NB4 (cell line): ENCODE measurements at regions not wholly inside any gene's neighbourhood (a gene's known extent, or its start where the extent isn't known, plus 50 kb on each side); places are given as distances from the start of the nearest gene placed in this dataset.

ENCODE experiments used
- DNase-seq: peaks from one replicate; pipeline ENCODE4 v3.0.0; 2010; ENCODE audit warnings: low read depth
- H3K4me3 ChIP-seq: one replicate; pipeline ENCODE4 v1.5.1; 2011; ENCODE audit warnings: mild to moderate bottlenecking, low read depth, low read length, moderate library complexity
- MYC ChIP-seq: IDR thresholded peaks from 2 replicates; pipeline ENCODE4 v1.6.1; 2011; ENCODE audit warnings: low read depth, low read length
- POLR2A ChIP-seq: IDR thresholded peaks from 2 replicates; pipeline ENCODE4 v1.6.1; 2011; ENCODE audit warnings: mild to moderate bottlenecking; ENCODE audit not compliant: insufficient read length; ENCODE audit errors: extremely low read depth
- TF ChIP-seq, protein P1 (sequence below): IDR thresholded peaks from one replicate; pipeline ENCODE4 v1.5.1; 2012; ENCODE audit warnings: low read depth, low read length
- TF ChIP-seq, protein P2 (sequence below): IDR thresholded peaks from 2 replicates; pipeline ENCODE4 v1.6.1; 2011; ENCODE audit warnings: low read depth, low read length

DNA sequence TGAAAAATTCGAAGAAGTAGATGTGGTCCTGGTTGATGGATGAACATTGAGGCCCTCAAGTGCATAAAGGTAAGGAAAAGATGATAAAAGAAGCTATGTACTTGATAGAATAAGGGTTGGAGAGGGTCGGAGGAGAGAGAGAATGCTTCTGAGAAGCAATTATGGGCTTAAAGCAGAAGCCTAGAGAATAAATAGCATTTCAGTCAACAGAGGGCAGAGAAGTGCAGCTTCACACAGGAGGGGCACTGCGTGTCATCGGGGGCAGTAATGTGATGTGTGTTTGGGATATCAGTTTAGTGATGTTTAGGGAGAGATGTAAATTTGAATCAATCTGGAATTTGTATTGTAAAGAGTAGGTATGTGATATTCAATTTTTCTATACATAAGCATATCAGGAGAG, 334.5 kb downstream of the PIK3C3 start:
- DNase-seq: no peak
- H3K4me3 ChIP-seq: no peak overlapping the region
- TF ChIP-seq POLR2A (no peak), MYC (no peak)
- TF ChIP-seq, protein P1, sequence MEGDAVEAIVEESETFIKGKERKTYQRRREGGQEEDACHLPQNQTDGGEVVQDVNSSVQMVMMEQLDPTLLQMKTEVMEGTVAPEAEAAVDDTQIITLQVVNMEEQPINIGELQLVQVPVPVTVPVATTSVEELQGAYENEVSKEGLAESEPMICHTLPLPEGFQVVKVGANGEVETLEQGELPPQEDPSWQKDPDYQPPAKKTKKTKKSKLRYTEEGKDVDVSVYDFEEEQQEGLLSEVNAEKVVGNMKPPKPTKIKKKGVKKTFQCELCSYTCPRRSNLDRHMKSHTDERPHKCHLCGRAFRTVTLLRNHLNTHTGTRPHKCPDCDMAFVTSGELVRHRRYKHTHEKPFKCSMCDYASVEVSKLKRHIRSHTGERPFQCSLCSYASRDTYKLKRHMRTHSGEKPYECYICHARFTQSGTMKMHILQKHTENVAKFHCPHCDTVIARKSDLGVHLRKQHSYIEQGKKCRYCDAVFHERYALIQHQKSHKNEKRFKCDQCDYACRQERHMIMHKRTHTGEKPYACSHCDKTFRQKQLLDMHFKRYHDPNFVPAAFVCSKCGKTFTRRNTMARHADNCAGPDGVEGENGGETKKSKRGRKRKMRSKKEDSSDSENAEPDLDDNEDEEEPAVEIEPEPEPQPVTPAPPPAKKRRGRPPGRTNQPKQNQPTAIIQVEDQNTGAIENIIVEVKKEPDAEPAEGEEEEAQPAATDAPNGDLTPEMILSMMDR: no peak
- TF ChIP-seq, protein P2, sequence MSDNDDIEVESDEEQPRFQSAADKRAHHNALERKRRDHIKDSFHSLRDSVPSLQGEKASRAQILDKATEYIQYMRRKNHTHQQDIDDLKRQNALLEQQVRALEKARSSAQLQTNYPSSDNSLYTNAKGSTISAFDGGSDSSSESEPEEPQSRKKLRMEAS: no peak

DNA sequence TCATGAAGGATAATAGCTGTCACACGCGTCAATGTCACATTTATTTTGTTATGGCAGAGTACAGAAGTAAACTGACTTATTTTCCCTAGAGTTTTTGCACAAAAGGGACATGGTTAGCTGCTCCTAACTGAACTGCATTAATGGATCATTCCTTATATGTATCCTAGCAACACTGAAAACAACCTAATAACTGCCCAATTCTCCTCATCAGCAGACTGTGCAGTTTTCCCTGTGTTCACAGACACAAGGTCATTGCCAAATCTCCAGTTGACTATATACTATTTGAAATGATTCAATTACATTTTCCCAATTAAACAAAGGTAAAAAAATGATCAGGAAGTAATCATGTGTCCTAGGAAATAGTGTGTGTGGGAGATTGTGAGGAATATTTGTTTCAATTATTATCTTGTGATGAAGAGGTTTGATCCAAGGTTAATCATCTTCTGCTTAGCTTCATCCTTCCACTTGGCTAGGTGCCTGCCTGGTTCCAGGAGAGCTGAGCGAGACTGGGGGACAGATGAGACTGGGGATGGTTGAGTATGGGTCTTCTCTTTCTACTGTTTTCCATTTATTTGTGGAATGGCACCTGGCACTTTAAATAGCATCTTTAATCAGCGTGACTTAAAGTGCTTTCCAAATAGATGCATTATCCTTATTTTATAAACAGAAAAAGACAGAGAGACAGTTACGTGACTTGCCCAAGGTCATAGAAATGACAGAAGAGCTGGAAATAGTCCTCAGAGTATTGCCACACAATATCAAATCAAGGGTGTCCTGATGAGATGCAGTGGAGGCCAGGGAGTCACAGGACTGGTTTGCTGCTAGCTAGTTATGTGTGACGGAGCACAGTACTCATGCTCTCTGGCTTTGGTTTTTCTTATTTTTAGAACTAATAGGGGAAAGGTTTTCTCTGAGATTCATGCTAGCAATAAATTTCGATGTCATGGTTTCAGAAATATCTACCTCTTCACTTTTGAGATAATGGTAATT, 335.6 kb downstream of the PIK3C3 start:
- no peak overlapping the region for H3K4me3 ChIP-seq
- DNase-seq: no peak
- no peak for TF ChIP-seq MYC

DNA sequence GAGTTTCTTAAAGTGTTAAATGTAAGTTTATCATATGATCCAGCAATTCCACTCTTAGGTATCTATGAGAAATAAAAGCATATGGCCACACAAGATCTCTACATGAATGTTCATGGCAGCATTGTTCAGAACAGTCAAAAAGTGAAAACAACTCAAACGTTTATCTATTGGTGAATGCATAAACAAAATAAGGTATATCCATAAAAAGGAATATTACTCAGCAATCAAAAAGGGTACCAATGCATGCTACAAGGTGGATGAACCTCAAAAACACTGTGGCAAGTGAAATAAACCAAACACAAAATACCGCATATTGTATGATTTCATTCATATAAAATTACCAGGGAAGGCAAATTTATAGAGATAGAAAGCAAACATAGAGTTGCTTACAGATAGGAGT, 337.6 kb downstream of the PIK3C3 start:
- DNase-seq: no peak
- H3K4me3 ChIP-seq: no peak overlapping the region
- TF ChIP-seq MYC (no peak), POLR2A (no peak)
- TF ChIP-seq, protein P2: no peak
- TF ChIP-seq, protein P1: no peak

DNA sequence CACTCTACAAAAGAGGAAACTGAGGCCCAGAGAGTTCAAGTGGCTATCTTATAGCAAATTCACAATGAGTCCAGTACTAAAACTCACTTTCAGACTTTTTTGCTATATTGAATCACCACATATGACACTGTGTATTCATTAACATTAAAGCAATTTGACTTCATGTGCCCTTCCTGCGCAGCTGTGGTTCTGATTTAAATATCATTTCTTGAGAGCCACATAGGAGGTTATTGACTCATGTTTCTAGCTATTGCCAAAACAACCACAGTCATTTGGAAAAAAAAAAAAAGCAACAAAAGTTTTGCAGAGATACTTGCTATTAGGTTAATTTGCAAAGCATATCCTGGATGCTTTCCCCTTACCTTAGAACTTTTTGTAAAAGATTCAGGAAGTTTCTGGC, 341.2 kb downstream of the PIK3C3 start:
- H3K4me3 ChIP-seq: no peak overlapping the region
- TF ChIP-seq POLR2A (no peak), MYC (no peak)
- TF ChIP-seq, protein P2: no peak
- TF ChIP-seq, protein P1: no peak
- no peak for DNase-seq

DNA sequence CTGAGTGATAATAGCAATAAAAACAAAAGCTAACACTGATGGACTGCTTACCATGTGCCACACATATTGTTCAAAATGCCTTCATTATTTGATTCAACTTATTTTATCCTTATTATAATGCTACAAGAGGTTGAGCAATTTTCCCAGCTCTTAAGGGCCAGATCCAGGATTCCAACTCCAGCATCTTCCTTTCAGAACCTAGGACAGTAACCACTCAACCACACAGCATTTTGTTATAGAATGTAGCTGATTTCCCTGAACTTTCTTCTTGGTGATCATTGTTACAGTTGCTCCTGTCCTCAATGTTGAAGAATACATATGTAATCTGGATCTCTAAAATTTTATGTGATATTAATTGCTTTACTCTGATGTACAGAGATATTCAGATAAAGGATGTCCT, 341.7 kb downstream of the PIK3C3 start:
- no peak for DNase-seq
- no peak overlapping the region for H3K4me3 ChIP-seq
- TF ChIP-seq, protein P2: no peak
- TF ChIP-seq, protein P1: no peak
- TF ChIP-seq POLR2A (no peak), MYC (no peak)
